ENCODE measurements at regions not wholly inside any gene's neighbourhood (a gene's known extent, or its start where the extent isn't known, plus 50 kb on each side); places are given as distances from the start of the nearest gene placed in this dataset.
A peak's percentile ranks its signal among the peaks of the same experiment; 100 is the strongest.
"Not testable (repeated sequence)": the region's sequence is repeated elsewhere in the genome, so short reads cannot be mapped to it uniquely, and the experiment has no call there.

DNA sequence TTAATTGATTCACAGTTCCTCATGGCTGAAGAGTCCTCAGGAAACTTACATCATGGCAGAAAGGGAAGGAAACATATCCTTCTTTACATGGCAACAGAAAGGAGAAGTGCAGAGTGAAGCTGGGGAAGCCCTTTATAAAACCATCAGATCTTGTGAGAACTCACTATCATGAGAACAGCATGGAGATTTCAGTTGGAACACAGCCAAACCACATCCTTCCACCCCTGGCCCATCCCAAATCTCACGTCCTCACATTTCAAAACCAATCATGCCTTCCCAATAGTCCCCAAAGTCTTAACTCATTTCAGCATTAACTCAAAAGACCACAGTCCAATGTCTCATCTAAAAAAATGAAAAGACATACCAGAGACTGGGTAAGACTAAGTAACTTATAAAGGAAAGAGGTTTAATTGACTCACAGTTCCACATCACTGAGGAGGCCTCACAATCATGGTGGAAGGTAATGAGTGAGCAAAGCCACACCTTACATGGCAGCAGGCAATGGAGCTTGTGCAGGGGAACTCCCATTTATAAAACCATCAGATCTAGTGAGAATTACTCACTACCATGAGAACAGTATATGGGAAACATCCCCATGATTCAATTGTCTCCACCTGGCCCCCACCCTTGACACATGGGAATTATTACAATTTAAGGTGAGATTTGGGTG is 105.2 kb downstream of the MRPL39 start:
- Mint-ChIP-seq H3K36me3 (peaks cover 23% of the 10 kb centered on the region), H3K4me1 (ENCODE audit: low read depth in 2 of 2) (peaks cover 18 to 37% of the 10 kb centered on the region in 2 donors), H3K27me3 (peaks cover 0 to 2% of the 10 kb centered on the region in 2 donors), H3K4me3 (peak overlapping the region; percentile 67), H3K27ac (peak overlapping the region; percentile 77 to 78), H3K9me3 (peaks cover 17% of the 10 kb centered on the region)
- ATAC-seq (peak; percentile 83 to 87), DNase-seq (ENCODE audit: low spot score) (no peak)

DNA sequence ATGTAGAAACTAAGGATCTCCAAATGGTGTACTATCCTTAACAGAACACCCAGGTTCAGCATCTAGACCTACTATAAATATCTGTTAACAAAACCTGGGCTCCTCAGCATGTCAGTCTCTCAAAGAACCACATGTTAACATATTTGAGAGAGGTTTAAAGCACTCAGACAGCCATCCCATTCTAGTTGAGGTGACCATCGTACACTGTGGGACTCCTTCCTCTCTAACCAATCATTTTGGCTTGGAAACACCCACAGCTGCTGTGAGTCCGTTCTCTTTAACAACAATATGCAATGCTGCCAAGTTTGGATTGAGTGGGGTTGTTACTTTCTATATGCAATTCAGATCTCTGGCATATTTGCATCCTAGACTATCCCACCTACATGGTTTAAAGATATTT is 105.8 kb downstream of the MRPL39 start:
- H3K9me3 Mint-ChIP-seq: peaks cover 17% of the 10 kb centered on the region
- peaks cover 15 to 37% of the 10 kb centered on the region in 2 donors for H3K4me1 Mint-ChIP-seq (ENCODE audit: low read depth in 2 of 2)
- ATAC-seq: no peak
- H3K27ac Mint-ChIP-seq: peak overlapping the region; percentile 77 to 78
- H3K4me3 Mint-ChIP-seq: peak overlapping the region; percentile 67
- H3K27me3 Mint-ChIP-seq: peaks cover 0 to 2% of the 10 kb centered on the region in 2 donors
- DNase-seq (ENCODE audit: low spot score): no peak
- H3K36me3 Mint-ChIP-seq: peaks cover 23% of the 10 kb centered on the region

DNA sequence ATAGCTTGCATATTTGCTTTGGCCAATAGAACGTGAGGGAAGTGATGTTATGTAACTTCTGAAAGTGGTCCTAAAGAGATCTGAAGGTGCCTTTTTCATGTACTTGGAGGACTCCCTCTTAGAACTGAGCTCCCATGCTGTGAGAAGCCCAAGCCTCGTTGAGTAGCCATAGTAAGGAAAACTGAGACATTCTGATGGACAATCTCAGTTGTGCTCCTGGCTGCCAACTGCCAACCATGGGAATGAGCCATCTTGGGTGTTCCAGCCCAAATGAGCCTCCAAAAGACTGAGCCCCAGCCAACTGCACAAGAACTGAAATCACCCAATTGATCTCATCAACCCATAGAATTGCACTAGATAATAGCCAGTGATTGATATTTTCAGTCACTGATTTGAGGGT is 106.7 kb downstream of the MRPL39 start:
- DNase-seq (ENCODE audit: low spot score): no peak
- H3K9me3 Mint-ChIP-seq: peaks cover 17% of the 10 kb centered on the region
- H3K27me3 Mint-ChIP-seq: peaks cover 0 to 2% of the 10 kb centered on the region in 2 donors
- no peak for ATAC-seq
- H3K4me3 Mint-ChIP-seq: no peak overlapping the region
- no peak overlapping the region for H3K27ac Mint-ChIP-seq
- H3K4me1 Mint-ChIP-seq (ENCODE audit: low read depth in 2 of 2): peaks cover 15 to 37% of the 10 kb centered on the region in 2 donors
- H3K36me3 Mint-ChIP-seq: peaks cover 24% of the 10 kb centered on the region

DNA sequence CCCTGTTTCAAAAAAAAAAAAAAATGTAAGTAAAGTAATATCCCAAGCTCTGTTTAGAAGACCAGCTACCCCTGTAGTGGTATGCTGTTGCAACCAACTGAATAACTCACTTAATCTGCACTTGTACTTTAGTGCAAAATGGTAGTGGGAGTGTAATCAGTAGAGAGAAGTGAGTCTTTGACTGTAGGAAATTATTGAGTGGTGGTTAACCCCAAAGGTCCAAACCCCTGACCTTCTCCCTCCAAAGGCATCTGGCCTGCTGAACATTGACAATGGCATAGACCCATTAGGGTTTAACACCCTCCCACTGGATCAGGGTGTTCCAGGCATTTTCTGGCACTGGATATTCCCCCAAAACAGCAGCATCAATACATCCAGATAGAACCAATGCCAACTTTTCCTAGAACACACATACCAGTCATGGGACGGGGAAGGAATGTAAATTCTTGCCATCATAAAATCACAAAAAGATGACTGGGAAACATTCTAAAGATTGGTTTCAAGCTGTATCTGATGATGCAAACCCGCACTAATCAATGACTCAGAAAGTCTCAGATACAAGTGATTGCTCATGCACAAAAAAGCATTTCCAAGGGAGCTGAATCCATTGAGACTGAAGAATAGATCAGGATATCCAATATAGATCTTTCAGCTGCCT is 110.3 kb downstream of the MRPL39 start:
- no peaks in the 10 kb centered on the region for H3K27me3 Mint-ChIP-seq
- H3K9me3 Mint-ChIP-seq: peaks cover 10% of the 10 kb centered on the region
- H3K4me1 Mint-ChIP-seq (ENCODE audit: low read depth in 2 of 2): peaks cover 6 to 15% of the 10 kb centered on the region in 2 donors
- no peak for ATAC-seq
- no peak overlapping the region for H3K27ac Mint-ChIP-seq
- no peak for DNase-seq (ENCODE audit: low spot score)
- no peak overlapping the region for H3K4me3 Mint-ChIP-seq
- H3K36me3 Mint-ChIP-seq: peaks cover 16% of the 10 kb centered on the region

DNA sequence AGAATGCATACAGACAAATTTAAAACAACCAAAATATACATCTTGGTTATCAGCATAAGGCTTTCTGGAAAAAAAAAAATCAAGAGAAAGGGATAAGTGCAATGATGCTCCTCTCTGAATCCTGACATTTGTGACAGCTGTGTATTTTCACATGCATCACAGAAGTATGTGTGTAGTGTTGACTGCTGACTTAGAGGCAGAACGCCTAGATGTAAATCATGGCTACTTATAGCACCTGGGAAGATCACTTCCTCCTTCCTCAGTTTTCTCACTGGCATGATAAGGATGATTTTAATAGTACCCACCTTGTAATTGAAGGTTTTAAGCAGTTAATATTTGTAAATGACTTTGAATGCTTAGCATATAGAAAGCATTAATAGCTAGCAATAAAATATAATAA is 112.5 kb downstream of the MRPL39 start:
- peaks cover 19 to 24% of the 10 kb centered on the region in 2 donors for H3K4me1 Mint-ChIP-seq (ENCODE audit: low read depth in 2 of 2)
- DNase-seq (ENCODE audit: low spot score): no peak
- no peak for ATAC-seq
- H3K9me3 Mint-ChIP-seq: peaks cover 8% of the 10 kb centered on the region
- H3K36me3 Mint-ChIP-seq: peaks cover 8% of the 10 kb centered on the region
- H3K4me3 Mint-ChIP-seq: no peak overlapping the region
- H3K27ac Mint-ChIP-seq: peak overlapping the region in 1 of 2 donors; percentile 71
- no peaks in the 10 kb centered on the region for H3K27me3 Mint-ChIP-seq

DNA sequence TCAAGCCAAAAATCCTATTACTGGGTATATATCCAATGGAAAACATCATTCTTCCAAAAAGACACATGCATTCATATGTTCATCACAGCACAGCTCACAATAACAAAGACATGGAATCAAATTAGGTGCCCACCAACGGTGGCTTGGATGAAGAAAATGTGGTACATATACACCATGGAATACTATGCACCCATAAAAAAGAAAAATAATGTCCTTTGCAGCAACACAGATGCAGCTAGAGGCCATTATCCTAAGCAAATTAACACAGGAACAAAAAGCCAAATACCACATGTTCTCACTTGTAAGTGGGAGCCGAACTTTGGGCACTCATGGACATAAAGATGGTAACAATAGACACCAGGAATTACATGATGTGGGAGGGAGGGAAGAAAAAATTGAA is 113.6 kb downstream of the MRPL39 start:
- peaks cover 4% of the 10 kb centered on the region for H3K36me3 Mint-ChIP-seq
- no peak for DNase-seq (ENCODE audit: low spot score)
- peaks cover 3% of the 10 kb centered on the region for H3K9me3 Mint-ChIP-seq
- ATAC-seq: no peak
- no peak overlapping the region for H3K4me3 Mint-ChIP-seq
- no peak overlapping the region for H3K27ac Mint-ChIP-seq
- H3K4me1 Mint-ChIP-seq (ENCODE audit: low read depth in 2 of 2): peaks cover 30% of the 10 kb centered on the region in 2 donors
- H3K27me3 Mint-ChIP-seq: no peaks in the 10 kb centered on the region

DNA sequence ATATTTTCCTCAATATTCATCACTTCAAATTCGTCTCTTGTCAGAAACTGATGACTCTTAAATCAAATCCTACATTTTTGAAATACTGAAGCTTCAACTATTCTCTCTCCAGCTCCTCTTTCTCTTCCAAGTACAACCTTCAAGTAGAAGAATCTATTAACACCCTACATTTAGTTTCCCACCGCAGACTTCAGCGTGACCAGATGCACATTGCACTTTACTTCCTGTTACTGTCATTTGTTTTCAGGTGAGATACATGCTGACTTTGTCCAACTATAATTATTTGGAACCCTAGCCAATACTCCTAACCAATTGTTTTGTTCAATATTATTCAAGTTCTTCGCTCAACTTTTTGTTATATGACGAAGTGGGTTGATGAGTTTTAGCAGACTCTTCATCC is 116.0 kb downstream of the MRPL39 start:
- ATAC-seq (no peak), DNase-seq (ENCODE audit: low spot score) (no peak)
- Mint-ChIP-seq H3K4me3 (peak overlapping the region; percentile 63), H3K9me3 (no peaks in the 10 kb centered on the region), H3K4me1 (ENCODE audit: low read depth in 2 of 2) (peaks cover 46% of the 10 kb centered on the region in 2 donors), H3K36me3 (peaks cover 4% of the 10 kb centered on the region), H3K27me3 (no peaks in the 10 kb centered on the region), H3K27ac (peak overlapping the region; percentile 83 to 96)

DNA sequence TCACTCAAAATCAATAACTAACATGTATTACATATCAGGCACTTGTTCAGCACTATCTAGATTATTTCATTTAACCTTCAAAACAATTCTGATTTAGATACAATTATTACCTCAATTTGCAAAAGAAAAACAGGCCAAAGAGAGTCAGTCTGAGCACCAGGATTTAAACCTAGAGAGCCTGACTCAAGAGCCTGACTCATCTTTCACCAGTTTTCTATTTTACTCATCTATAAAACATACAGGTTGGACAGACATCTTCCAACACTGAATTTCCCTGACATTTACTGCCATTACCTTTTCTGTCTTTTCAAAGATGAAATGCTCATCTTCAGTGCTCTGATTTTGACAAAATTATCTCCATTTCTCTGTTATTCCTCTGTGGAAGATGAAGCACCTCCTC is 116.5 kb downstream of the MRPL39 start:
- no peaks in the 10 kb centered on the region for H3K27me3 Mint-ChIP-seq
- H3K9me3 Mint-ChIP-seq: no peaks in the 10 kb centered on the region
- peaks cover 51% of the 10 kb centered on the region in 2 donors for H3K4me1 Mint-ChIP-seq (ENCODE audit: low read depth in 2 of 2)
- ATAC-seq: peak; percentile 60 to 65
- peak overlapping the region; percentile 83 to 96 for H3K27ac Mint-ChIP-seq
- H3K4me3 Mint-ChIP-seq: peak overlapping the region; percentile 63
- peaks cover 4% of the 10 kb centered on the region for H3K36me3 Mint-ChIP-seq
- DNase-seq (ENCODE audit: low spot score): no peak

DNA sequence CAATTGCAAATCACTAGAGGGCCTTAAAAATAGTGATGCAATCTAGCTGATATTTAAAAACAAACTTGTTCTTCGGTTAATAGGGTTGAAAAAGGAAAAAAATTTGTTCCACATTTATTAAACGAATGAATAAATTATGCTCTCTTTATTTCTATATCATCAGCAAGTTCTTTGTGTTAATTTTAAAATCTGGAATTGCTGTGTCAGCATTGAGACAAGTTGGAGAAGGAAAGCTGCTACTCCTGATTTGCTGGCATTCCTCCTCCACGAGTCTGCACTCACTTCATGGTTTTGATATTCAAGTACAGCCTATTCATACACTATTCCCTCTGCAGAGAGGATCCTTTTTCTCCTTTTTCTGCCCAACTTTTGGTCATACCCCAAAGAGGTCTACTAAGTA is 117.6 kb downstream of the MRPL39 start:
- peak overlapping the region; percentile 63 for H3K4me3 Mint-ChIP-seq
- no peaks in the 10 kb centered on the region for H3K27me3 Mint-ChIP-seq
- peak overlapping the region; percentile 94 to 96 for H3K27ac Mint-ChIP-seq
- peaks cover 7% of the 10 kb centered on the region for H3K36me3 Mint-ChIP-seq
- peaks cover 56 to 62% of the 10 kb centered on the region in 2 donors for H3K4me1 Mint-ChIP-seq (ENCODE audit: low read depth in 2 of 2)
- DNase-seq (ENCODE audit: low spot score): no peak
- H3K9me3 Mint-ChIP-seq: no peaks in the 10 kb centered on the region
- ATAC-seq: no peak

DNA sequence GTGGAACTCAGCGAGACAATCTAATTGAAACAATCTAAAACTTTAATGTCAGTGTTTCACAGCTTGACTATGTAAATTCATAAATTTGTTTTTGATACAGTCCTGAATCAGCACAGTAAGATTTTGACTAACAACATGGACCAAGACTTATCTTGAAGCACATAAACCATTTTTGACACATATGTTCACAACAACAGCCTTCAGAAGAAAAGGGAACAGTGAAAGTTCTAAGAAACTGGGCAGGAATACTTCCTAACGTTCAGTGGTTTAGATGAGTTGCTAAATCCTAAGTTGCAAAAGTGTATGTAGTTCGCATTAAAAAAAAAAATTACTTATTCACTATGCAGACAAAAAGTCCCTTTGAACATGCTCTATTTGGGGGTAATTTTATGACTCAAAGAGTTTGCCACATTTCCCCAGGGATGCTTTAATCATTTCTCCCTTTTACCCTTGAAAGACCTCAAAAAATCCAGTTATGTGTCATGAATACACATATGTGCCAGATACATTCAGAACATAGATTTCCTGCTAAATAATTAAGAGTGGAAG is 120.2 kb downstream of the MRPL39 start:
- Mint-ChIP-seq H3K27me3 (no peaks in the 10 kb centered on the region), H3K4me1 (ENCODE audit: low read depth in 2 of 2) (peaks cover 54 to 65% of the 10 kb centered on the region in 2 donors), H3K4me3 (peak overlapping the region; percentile 72), H3K36me3 (peaks cover 31% of the 10 kb centered on the region), H3K9me3 (peaks cover 10% of the 10 kb centered on the region), H3K27ac (peak overlapping the region; percentile 94 to 96)
- DNase-seq (ENCODE audit: low spot score) (no peak), ATAC-seq (peak; percentile 87 to 90)

DNA sequence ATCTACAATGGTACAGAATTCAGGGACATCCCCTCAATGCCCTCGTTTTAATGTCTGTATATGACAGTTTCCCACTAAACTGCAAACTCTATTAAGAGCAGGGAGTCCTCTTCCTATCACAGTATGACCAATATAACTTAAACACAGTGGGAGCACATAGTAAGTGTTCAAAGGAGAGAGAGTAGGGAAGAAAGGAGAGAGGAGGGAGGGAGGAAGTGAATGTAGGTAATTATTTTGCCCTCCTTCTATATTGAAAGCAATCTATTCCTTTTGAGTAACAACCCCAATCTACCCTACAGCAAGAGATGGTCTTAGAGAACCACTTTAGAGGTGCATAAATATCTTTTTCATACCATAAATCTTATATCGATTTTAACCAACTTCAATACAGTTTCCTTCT is 121.4 kb downstream of the MRPL39 start:
- peak overlapping the region; percentile 94 to 96 for H3K27ac Mint-ChIP-seq
- H3K27me3 Mint-ChIP-seq: no peaks in the 10 kb centered on the region
- no peak for ATAC-seq
- peaks cover 43% of the 10 kb centered on the region for H3K36me3 Mint-ChIP-seq
- no peak for DNase-seq (ENCODE audit: low spot score)
- H3K4me1 Mint-ChIP-seq (ENCODE audit: low read depth in 2 of 2): peaks cover 50 to 57% of the 10 kb centered on the region in 2 donors
- peaks cover 22% of the 10 kb centered on the region for H3K9me3 Mint-ChIP-seq
- peak overlapping the region; percentile 72 for H3K4me3 Mint-ChIP-seq

DNA sequence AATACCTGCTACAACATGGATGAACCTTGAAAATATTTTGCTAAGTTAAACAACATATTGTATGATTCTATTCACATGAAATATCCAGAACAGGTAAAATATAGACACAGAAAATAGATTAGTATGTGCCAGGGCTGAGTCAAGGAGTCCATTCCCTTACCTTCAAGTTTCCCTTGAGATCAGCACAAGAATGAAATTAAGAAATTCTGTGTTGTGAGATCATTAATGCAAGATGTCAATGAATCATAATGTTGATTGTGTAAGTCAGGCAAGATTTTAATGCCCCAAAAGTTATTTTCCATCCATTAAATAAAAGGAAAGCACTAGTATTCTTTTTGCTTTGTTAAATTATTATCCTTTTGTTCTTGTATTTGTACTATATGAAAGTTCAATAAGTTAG is 139.4 kb downstream of the MRPL39 start:
- Mint-ChIP-seq H3K9me3 (peaks cover 12% of the 10 kb centered on the region), H3K4me1 (ENCODE audit: low read depth in 2 of 2) (peaks cover 21 to 25% of the 10 kb centered on the region in 2 donors), H3K27me3 (no peaks in the 10 kb centered on the region), H3K4me3 (no peak overlapping the region), H3K27ac (peak overlapping the region in 1 of 2 donors; percentile 81), H3K36me3 (peaks cover 17% of the 10 kb centered on the region)
- no peak for ATAC-seq
- DNase-seq (ENCODE audit: low spot score): no peak

DNA sequence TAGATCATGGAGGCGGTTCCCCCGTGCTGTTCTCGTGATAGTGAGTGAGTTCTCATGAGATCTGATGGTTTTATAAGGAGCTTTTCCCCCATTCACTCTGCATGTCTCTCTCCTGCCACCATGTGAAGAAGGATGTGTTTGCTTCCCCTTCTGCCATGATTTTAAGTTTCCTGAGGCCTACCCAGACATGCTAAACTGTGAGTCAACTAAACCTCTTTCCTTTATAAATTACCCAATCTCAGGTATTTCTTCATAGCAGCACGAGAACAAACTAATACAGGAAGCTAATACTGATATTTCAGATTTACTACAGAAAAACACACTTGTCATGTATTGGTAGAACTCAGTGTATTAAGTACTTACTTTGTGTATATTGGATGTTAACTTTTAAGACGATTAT is 140.2 kb downstream of the MRPL39 start:
- not testable (repeated sequence) for DNase-seq (ENCODE audit: low spot score); H3K4me3 Mint-ChIP-seq; H3K27me3 Mint-ChIP-seq; ATAC-seq; H3K9me3 Mint-ChIP-seq
- H3K4me1 Mint-ChIP-seq (ENCODE audit: low read depth in 2 of 2): peaks cover 26 to 27% of the 10 kb centered on the region in 2 donors
- H3K36me3 Mint-ChIP-seq: peaks cover 16% of the 10 kb centered on the region
- H3K27ac Mint-ChIP-seq: peak overlapping the region in 1 of 2 donors; percentile 81

DNA sequence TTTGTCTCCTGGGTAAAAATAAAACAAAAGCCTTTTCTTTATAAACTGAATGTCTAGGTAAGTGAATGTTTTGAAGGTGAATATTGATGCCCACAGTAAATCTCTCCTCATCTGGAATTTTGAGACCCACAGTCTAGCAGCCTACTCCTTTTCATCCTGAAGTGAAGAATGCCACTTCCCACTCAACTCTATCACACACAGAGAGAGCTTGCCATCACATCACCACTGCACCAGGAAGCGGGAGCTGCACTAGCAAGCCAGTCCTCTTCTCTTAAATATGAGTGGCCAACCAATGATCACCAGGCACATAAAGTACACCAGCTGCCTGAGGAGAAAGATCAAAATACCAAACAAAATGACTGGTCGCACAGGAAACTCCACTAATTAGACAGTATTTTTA is 140.8 kb downstream of the MRPL39 start:
- Mint-ChIP-seq H3K27me3 (no peaks in the 10 kb centered on the region), H3K4me1 (ENCODE audit: low read depth in 2 of 2) (peaks cover 26 to 28% of the 10 kb centered on the region in 2 donors), H3K36me3 (peaks cover 16% of the 10 kb centered on the region), H3K4me3 (no peak overlapping the region), H3K27ac (peak overlapping the region in 1 of 2 donors; percentile 81), H3K9me3 (peaks cover 8% of the 10 kb centered on the region)
- ATAC-seq (no peak), DNase-seq (ENCODE audit: low spot score) (no peak)
